ENCODE measurements at regions not wholly inside any gene's neighbourhood (a gene's known extent, or its start where the extent isn't known, plus 50 kb on each side); places are given as distances from the start of the nearest gene placed in this dataset.

GRCh38 chr6:169945117-169945516 is 193.7 kb downstream of the ERMARD start:
- Histone ChIP-seq H3K4me2 (replicated peaks; ENCODE audit: extremely low read depth, low read length, poor library complexity, severe bottlenecking) (no peak overlapping the region), H2AFZ (ENCODE audit: insufficient read depth, low read depth, low read length, poor library complexity, severe bottlenecking) (no peak overlapping the region), H3K79me2 (ENCODE audit: insufficient read depth, low read length) (no peaks in the 10 kb centered on the region), H3K9me3 (replicated peaks in 1 of 2; ENCODE audit: control insufficient read depth in 1 of 2, insufficient read depth in 1 of 2, low read length in 2 of 2) (peaks cover 0 to 3% of the 10 kb centered on the region in 2 donors), H3K27me3 (ENCODE audit: control insufficient read depth in 2 of 2, insufficient read depth in 2 of 2, low read length in 2 of 2) (no peaks in the 10 kb centered on the region), H3K9ac (ENCODE audit: insufficient read depth, low read length, poor library complexity, severe bottlenecking) (no peak overlapping the region), H3K36me3 (replicated peaks in 1 of 2; ENCODE audit: control insufficient read depth in 1 of 2, insufficient read depth in 2 of 2, low read length in 2 of 2) (no peaks in the 10 kb centered on the region), H4K20me1 (ENCODE audit: insufficient read depth, low read length) (no peaks in the 10 kb centered on the region), H3K4me3 (replicated peaks in 1 of 3; ENCODE audit: low read depth in 2 of 3, low read length in 3 of 3) (no peak overlapping the region), H3K4me1 (ENCODE audit: control insufficient read depth in 1 of 2, insufficient read depth in 2 of 2, low read length in 2 of 2) (no peaks in the 10 kb centered on the region), H3K27ac (ENCODE audit: low read depth in 1 of 2, low read length in 2 of 2) (no peak overlapping the region)
- Mint-ChIP-seq H3K27ac (peak overlapping the region in 1 of 7 donors; percentile 47), H3K4me3 (no peak overlapping the region), H3K27me3 (ENCODE audit: low read depth in 3 of 3) (peaks cover 15 to 29% (median 18%) of the 10 kb centered on the region in 3 donors), H3K9me3 (peaks cover 2 to 16% (median 7%) of the 10 kb centered on the region in 7 donors), H3K4me1 (peaks cover 8% of the 10 kb centered on the region), H3K36me3 (no peaks in the 10 kb centered on the region)
- WGBS (ENCODE audit: insufficient coverage): 88% methylated on average over 2 of the region's 3 CpGs
- intact Hi-C loops (cut with micrococcal nuclease): no loop called here
- no peak for TF ChIP-seq CTCF (IDR thresholded peaks at IDR 0.05)
- no peak for DNase-seq

- Histone ChIP-seq H3K9ac (ENCODE audit: insufficient read depth, low read length, poor library complexity, severe bottlenecking) (no peak overlapping the region), H3K4me2 (replicated peaks; ENCODE audit: extremely low read depth, low read length, poor library complexity, severe bottlenecking) (no peak overlapping the region), H3K36me3 (replicated peaks in 1 of 2; ENCODE audit: control insufficient read depth in 1 of 2, insufficient read depth in 2 of 2, low read length in 2 of 2) (no peaks in the 10 kb centered on the region), H4K20me1 (ENCODE audit: insufficient read depth, low read length) (no peaks in the 10 kb centered on the region), H3K9me3 (replicated peaks in 1 of 2; ENCODE audit: control insufficient read depth in 1 of 2, insufficient read depth in 1 of 2, low read length in 2 of 2) (peaks cover 0 to 3% of the 10 kb centered on the region in 2 donors), H3K4me3 (replicated peaks in 1 of 3; ENCODE audit: low read depth in 2 of 3, low read length in 3 of 3) (no peak overlapping the region), H2AFZ (ENCODE audit: insufficient read depth, low read depth, low read length, poor library complexity, severe bottlenecking) (no peak overlapping the region), H3K79me2 (ENCODE audit: insufficient read depth, low read length) (no peaks in the 10 kb centered on the region), H3K4me1 (ENCODE audit: control insufficient read depth in 1 of 2, insufficient read depth in 2 of 2, low read length in 2 of 2) (no peaks in the 10 kb centered on the region), H3K27me3 (ENCODE audit: control insufficient read depth in 2 of 2, insufficient read depth in 2 of 2, low read length in 2 of 2) (no peaks in the 10 kb centered on the region), H3K27ac (ENCODE audit: low read depth in 1 of 2, low read length in 2 of 2) (no peak overlapping the region)
- intact Hi-C loops (cut with micrococcal nuclease): no loop called here
- no peak for TF ChIP-seq CTCF (IDR thresholded peaks at IDR 0.05)
- H3K27ac Mint-ChIP-seq: no peak overlapping the region
- peaks cover 15 to 29% (median 18%) of the 10 kb centered on the region in 3 donors for H3K27me3 Mint-ChIP-seq (ENCODE audit: low read depth in 3 of 3)
- peaks cover 2 to 16% (median 7%) of the 10 kb centered on the region in 7 donors for H3K9me3 Mint-ChIP-seq
- peaks cover 4% of the 10 kb centered on the region for H3K4me1 Mint-ChIP-seq
- no peak overlapping the region for H3K4me3 Mint-ChIP-seq
- DNase-seq: no peak
- no peaks in the 10 kb centered on the region for H3K36me3 Mint-ChIP-seq
Measured at GRCh38 chr6:169944415-169944814, 193.0 kb downstream of the ERMARD start.

Measured in CD14-positive monocyte (primary cell).